Keratinocyte (primary cell): ENCODE measurements at regions not wholly inside any gene's neighbourhood (a gene's known extent, or its start where the extent isn't known, plus 50 kb on each side); places are given as distances from the start of the nearest gene placed in this dataset.
A peak's percentile ranks its signal among the peaks of the same experiment; 100 is the strongest.

Source experiments
- DNase-seq: peaks from one replicate; pipeline ENCODE4 v3.0.0-alpha.2; 2011; ENCODE audit warnings: low read depth, missing footprints, low spot score
- FAIRE-seq: peaks from 2 replicates; lab custom pipeline; 2011; peaks lifted over from hg19 to GRCh38; lab: Jason Lieb, UNC
- H2AFZ ChIP-seq: 2 replicates; pipeline ENCODE4 v1.6.0; 2012; ENCODE audit warnings: low read length, control low read depth, inconsistent platforms; ENCODE audit not compliant: control insufficient read depth
- H3K27ac ChIP-seq: 2 replicates; pipeline ENCODE4 v1.5.1; 2011; ENCODE audit warnings: low read length; ENCODE audit not compliant: control insufficient read depth, insufficient read depth
- H3K27me3 ChIP-seq: 3 replicates; pipeline ENCODE4 v1.6.0; 2011; ENCODE audit warnings: low read length; ENCODE audit not compliant: control insufficient read depth, insufficient read depth; ENCODE audit errors: extremely low read depth
- H3K36me3 ChIP-seq, 2 experiments: 2 replicates in 1 of 2; 3 replicates in 1 of 2; pipeline ENCODE4 v1.5.1; 2011; ENCODE audit warnings: low read length in 2 of 2, mild to moderate bottlenecking in 1 of 2; ENCODE audit not compliant: control insufficient read depth in 2 of 2, insufficient read depth in 2 of 2; ENCODE audit errors: extremely low read depth in 1 of 2
- H3K4me1 ChIP-seq: 3 replicates; pipeline ENCODE4 v1.5.1; 2011; ENCODE audit warnings: low read length; ENCODE audit not compliant: control insufficient read depth, insufficient read depth; ENCODE audit errors: extremely low read depth
- H3K4me2 ChIP-seq: 3 replicates; pipeline ENCODE4 v1.6.0; 2011; ENCODE audit warnings: low read depth, low read length; ENCODE audit not compliant: control insufficient read depth, insufficient read depth; ENCODE audit errors: extremely low read depth
- H3K4me3 ChIP-seq, 3 experiments: fragments of 200-600 bp in 1 of 3; sonication (generic) in 1 of 3; 2 replicates in 2 of 3; 3 replicates in 1 of 3; pipeline ENCODE4 v1.5.1; 2011 to 2016; ENCODE audit warnings: low read length in 3 of 3, mild to moderate bottlenecking in 3 of 3, control low read depth in 2 of 3, inconsistent platforms in 1 of 3, low read depth in 1 of 3, mixed read lengths in 1 of 3, mixed run types in 1 of 3, moderate library complexity in 1 of 3; ENCODE audit not compliant: control insufficient read depth in 2 of 3, insufficient read depth in 2 of 3; ENCODE audit errors: extremely low read depth in 1 of 3
- H3K79me2 ChIP-seq: 2 replicates; pipeline ENCODE4 v1.6.0; 2012; ENCODE audit warnings: low read length; ENCODE audit not compliant: control insufficient read depth, insufficient read depth
- H3K9ac ChIP-seq: 3 replicates; pipeline ENCODE4 v1.6.0; 2011; ENCODE audit warnings: low read length; ENCODE audit not compliant: control insufficient read depth, insufficient read depth; ENCODE audit errors: extremely low read depth
- H3K9me1 ChIP-seq: 3 replicates; pipeline ENCODE4 v1.6.0; 2011; ENCODE audit warnings: low read length; ENCODE audit not compliant: control insufficient read depth, insufficient read depth; ENCODE audit errors: extremely low read depth
- H3K9me3 ChIP-seq: 2 replicates; pipeline ENCODE4 v1.5.1; 2012; ENCODE audit warnings: low read depth, low read length; ENCODE audit not compliant: control insufficient read depth
- H4K20me1 ChIP-seq: 3 replicates; pipeline ENCODE4 v1.6.0; 2011; ENCODE audit warnings: low read length; ENCODE audit not compliant: control insufficient read depth, insufficient read depth; ENCODE audit errors: extremely low read depth
- EZH2 ChIP-seq: IDR thresholded peaks from one replicate; pipeline ENCODE4 v1.6.1; 2012; ENCODE audit warnings: inconsistent platforms, mild to moderate bottlenecking, low read length, moderate library complexity
- dilution Hi-C: fragments of 300-500 bp; cut with MboI; formaldehyde crosslinking; loops from one replicate; pipeline ENCODE4 v1.7.0; 2020; ENCODE audit warnings: low sequenced_read_pairs; ENCODE audit not compliant: extremely low pct_ligation_motif_present
- TF ChIP-seq, protein P1 (sequence below), 3 experiments: IDR thresholded peaks in 1 of 3; conservative IDR thresholded peaks in 1 of 3; optimal IDR thresholded peaks in 1 of 3; 2 replicates in 2 of 3; 3 replicates in 1 of 3; pipeline versions ENCODE3 to v1.5.1; 2011; ENCODE audit warnings: low read length in 3 of 3, mild to moderate bottlenecking in 3 of 3, moderate library complexity in 2 of 3, control low read depth in 1 of 3, inconsistent platforms in 1 of 3; ENCODE audit not compliant: insufficient read depth in 2 of 3; ENCODE audit errors: extremely low read depth in 1 of 3

DNA sequence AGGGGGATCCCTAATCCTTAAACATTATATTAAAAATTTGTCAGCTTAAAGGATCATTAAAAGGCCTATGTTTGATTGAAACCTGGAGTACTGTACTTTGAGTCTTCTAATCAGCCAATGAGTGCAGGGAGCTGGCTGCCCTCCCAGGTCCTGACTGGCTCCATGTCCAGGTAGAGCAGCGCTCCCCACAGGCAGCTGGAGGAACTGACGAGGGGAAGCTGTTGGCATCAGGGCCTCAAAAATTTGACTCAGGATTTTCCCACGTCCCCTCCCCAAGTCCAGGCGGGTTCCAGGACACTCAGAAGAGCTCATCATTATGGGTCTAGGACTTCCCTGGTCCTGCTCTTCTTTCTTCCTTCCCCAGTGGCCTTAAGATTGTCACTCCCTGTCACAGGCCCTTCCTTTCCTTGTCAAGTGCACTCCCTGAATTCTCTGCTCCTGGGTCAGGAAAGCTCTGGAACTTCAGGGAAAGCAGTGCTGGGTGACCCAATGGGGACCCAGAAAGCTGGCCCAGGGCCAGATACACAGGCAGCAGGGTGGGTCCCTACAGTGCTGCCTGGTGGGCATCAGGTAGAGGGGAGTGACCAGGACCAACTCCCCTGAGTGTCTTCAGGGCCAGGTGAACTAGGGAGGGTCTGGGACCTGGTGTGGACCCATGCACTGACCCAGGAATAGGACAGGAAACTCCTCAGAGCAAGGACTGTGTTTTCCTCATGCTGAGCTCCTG lies 65.5 kb downstream of the GGTLC2 start:
- Histone ChIP-seq H3K27me3 (no peaks in the 10 kb centered on the region), H3K79me2 (no peaks in the 10 kb centered on the region), H2AFZ (no peak overlapping the region), H3K36me3 (no peaks in the 10 kb centered on the region), H3K9ac (no peak overlapping the region), H3K9me1 (no peaks in the 10 kb centered on the region), H3K4me3 (no peak overlapping the region), H4K20me1 (no peaks in the 10 kb centered on the region), H3K9me3 (no peaks in the 10 kb centered on the region), H3K27ac (no peak overlapping the region), H3K4me2 (no peak overlapping the region), H3K4me1 (no peaks in the 10 kb centered on the region)
- dilution Hi-C loops: loop anchor here (5.0 kb wide), 1 partner anchor 57 kb away; no protein-coding TSS in a partner anchor
- FAIRE-seq (no peak), DNase-seq (no peak)
- no peak for TF ChIP-seq EZH2
- TF ChIP-seq, protein P1, sequence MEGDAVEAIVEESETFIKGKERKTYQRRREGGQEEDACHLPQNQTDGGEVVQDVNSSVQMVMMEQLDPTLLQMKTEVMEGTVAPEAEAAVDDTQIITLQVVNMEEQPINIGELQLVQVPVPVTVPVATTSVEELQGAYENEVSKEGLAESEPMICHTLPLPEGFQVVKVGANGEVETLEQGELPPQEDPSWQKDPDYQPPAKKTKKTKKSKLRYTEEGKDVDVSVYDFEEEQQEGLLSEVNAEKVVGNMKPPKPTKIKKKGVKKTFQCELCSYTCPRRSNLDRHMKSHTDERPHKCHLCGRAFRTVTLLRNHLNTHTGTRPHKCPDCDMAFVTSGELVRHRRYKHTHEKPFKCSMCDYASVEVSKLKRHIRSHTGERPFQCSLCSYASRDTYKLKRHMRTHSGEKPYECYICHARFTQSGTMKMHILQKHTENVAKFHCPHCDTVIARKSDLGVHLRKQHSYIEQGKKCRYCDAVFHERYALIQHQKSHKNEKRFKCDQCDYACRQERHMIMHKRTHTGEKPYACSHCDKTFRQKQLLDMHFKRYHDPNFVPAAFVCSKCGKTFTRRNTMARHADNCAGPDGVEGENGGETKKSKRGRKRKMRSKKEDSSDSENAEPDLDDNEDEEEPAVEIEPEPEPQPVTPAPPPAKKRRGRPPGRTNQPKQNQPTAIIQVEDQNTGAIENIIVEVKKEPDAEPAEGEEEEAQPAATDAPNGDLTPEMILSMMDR (optimal IDR thresholded peaks at IDR 0.05 in 1 of 3, IDR thresholded peaks at IDR 0.05 in 1 of 3, conservative IDR thresholded peaks at IDR 0.05 in 1 of 3; ENCODE audit: extremely low read depth in 1 of 3, insufficient read depth in 2 of 3, low read length in 3 of 3): peak in 2 of 3 experiments; percentile 11 to 49

DNA sequence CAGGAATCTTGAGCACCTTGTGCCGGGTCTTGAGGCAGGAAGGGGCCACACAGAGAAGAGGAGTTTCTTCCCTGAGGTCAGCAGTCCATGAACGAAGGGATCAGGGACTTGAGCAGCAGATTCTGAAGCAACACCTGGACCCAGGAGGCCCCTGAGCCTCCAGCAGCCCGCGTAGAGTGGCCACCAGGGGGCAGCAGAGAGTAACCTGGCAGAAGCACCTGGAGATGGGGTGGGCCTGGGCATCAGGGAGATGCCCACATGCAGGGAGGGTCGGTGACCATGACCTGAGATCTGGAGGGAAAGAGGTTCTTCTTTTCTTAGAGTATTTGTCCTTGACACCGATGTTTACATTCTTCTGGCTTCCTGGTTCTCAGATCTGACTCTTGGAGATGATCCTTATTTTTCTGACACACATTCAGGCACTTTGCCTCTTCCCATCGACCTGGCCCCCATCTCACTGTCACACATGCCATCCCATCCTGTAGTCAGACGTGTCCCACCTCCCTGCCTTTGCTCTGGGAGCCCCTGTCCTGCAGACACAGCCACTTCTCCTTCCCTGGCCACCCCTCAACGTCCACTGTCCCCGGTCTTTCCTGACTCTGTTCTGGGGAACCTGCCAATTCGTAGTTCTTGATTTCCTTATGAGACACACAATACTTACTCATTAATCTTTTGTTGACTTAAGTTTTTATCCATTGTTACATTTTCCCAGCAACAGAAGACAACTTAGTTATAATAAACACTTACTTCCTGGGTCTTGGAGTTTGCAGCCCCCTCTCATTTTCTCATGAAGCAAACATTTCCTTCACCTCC lies 66.5 kb downstream of the GGTLC2 start:
- dilution Hi-C loops: no loop called here
- Histone ChIP-seq H4K20me1 (no peaks in the 10 kb centered on the region), H3K9ac (no peak overlapping the region), H3K4me2 (no peak overlapping the region), H3K4me3 (no peak overlapping the region), H3K27me3 (no peaks in the 10 kb centered on the region), H3K36me3 (no peaks in the 10 kb centered on the region), H3K9me3 (no peaks in the 10 kb centered on the region), H3K4me1 (no peaks in the 10 kb centered on the region), H2AFZ (no peak overlapping the region), H3K27ac (no peak overlapping the region), H3K9me1 (no peaks in the 10 kb centered on the region), H3K79me2 (no peaks in the 10 kb centered on the region)
- DNase-seq: no peak
- FAIRE-seq: no peak
- TF ChIP-seq, protein P1 (optimal IDR thresholded peaks at IDR 0.05 in 1 of 3, IDR thresholded peaks at IDR 0.05 in 1 of 3, conservative IDR thresholded peaks at IDR 0.05 in 1 of 3; ENCODE audit: extremely low read depth in 1 of 3, insufficient read depth in 2 of 3, low read length in 3 of 3): peak; percentile 65 to 97 (median 69)
- TF ChIP-seq EZH2: no peak
